Retinal pigment epithelial cell (primary cell): ENCODE measurements at regions not wholly inside any gene's neighbourhood (a gene's known extent, or its start where the extent isn't known, plus 50 kb on each side); places are given as distances from the start of the nearest gene placed in this dataset.
"Not testable (repeated sequence)": the region's sequence is repeated elsewhere in the genome, so short reads cannot be mapped to it uniquely, and the experiment has no call there.

Experiments
- DNase-seq: peaks from one replicate; pipeline ENCODE4 v3.0.0-alpha.2; 2010; ENCODE audit warnings: low read depth
- H3K4me3 ChIP-seq: 2 replicates; pipeline ENCODE4 v1.5.1; 2011; ENCODE audit warnings: mild to moderate bottlenecking, low read length, control low read depth, moderate library complexity
- TF ChIP-seq, protein P1 (sequence below): conservative IDR thresholded peaks from 2 replicates; pipeline ENCODE4 v1.5.1; 2011; ENCODE audit warnings: low read depth, low read length, control low read depth, inconsistent platforms

DNA sequence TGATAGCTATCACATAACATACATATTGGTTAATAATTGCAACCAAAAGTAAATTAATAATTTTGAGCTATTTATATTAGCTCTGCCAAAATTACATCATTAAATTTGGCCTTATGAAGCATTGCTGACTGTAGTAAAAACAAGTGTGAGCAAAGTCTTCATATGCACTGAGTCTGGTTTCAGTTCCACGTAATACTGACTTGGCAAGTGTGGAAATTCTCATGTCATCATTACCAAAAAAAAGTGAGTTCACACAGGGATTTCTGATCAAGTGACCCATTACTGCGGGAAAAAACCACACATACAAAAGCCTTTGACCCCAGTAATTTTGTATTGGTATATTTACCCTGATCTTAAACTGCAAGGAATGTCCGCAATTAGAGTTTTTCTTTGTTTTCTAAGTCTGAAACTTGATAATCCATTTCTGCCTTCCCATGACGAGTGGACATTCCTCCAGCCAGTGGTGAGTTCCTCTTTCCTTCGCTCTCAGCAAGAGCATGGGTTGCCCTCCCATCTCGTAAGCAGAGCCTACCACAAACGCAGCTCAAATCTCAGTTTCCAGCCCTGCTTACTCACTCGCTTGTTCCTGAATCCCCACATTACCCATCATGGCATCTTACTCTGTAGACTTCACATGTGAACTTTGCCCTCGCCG is 220.2 kb upstream of the DMRT1 start:
- TF ChIP-seq, protein P1, sequence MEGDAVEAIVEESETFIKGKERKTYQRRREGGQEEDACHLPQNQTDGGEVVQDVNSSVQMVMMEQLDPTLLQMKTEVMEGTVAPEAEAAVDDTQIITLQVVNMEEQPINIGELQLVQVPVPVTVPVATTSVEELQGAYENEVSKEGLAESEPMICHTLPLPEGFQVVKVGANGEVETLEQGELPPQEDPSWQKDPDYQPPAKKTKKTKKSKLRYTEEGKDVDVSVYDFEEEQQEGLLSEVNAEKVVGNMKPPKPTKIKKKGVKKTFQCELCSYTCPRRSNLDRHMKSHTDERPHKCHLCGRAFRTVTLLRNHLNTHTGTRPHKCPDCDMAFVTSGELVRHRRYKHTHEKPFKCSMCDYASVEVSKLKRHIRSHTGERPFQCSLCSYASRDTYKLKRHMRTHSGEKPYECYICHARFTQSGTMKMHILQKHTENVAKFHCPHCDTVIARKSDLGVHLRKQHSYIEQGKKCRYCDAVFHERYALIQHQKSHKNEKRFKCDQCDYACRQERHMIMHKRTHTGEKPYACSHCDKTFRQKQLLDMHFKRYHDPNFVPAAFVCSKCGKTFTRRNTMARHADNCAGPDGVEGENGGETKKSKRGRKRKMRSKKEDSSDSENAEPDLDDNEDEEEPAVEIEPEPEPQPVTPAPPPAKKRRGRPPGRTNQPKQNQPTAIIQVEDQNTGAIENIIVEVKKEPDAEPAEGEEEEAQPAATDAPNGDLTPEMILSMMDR: no peak
- peak; percentile 55 for DNase-seq

DNA sequence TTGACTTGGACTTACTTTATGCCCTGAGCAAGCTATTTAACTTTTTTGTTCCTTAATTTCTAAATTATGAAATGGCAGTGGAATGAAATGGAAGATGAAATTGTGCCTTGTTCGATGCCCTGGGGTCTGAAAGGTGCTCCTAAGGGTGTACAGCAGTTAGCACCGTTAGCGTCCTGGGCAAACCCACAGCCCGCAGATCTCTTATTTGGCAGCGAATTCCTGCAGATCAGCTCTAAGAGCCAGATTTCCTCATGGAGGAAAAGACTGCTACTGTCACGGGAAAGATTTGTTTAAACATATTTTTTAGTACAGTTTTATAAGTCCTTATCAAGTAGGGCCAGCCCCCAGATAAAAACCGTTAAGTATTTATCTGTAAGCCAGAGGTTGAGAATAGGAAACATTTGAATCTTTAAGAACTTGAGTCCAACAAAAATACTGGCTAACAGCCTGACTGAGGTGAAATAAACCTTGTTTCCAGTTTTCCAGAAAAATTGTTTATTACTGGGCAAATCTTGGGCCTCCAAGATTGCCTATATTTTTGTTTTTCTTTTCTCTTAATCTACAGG is 216.5 kb upstream of the DMRT1 start:
- no peak overlapping the region for H3K4me3 ChIP-seq
- TF ChIP-seq, protein P1: no peak
- DNase-seq: no peak

More for the DNA sequence above, 220.2 kb upstream of the DMRT1 start:
- no peak overlapping the region for H3K4me3 ChIP-seq

DNA sequence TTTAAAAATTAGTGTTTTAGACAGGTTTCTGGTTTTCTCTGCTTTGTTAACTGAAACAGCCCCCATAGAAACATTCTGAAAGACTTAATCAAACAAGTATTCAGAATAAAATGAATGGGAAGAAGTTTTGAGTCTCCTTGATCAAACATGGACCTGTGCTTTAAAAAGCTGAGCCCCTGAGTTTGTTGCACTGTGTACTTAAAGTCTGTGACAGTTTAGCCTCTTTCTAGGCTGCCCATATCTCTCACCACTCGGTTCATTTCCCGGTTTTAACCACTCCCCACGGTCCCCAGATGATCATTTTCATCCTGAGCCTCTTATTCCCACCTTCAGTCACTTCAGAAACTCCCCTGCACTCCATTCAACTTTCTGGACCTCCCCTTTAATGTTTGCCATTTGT is 215.9 kb upstream of the DMRT1 start:
- no peak overlapping the region for H3K4me3 ChIP-seq
- no peak for DNase-seq
- TF ChIP-seq, protein P1: no peak

GRCh38 chr9:626114-626513 is 215.4 kb upstream of the DMRT1 start:
- not testable (repeated sequence) for DNase-seq, H3K4me3 ChIP-seq

- DNase-seq: no peak
- H3K4me3 ChIP-seq: no peak overlapping the region
- TF ChIP-seq, protein P1: no peak
These were observed 214.9 kb upstream of the DMRT1 start for GRCh38 chr9:626596-626995.

DNA sequence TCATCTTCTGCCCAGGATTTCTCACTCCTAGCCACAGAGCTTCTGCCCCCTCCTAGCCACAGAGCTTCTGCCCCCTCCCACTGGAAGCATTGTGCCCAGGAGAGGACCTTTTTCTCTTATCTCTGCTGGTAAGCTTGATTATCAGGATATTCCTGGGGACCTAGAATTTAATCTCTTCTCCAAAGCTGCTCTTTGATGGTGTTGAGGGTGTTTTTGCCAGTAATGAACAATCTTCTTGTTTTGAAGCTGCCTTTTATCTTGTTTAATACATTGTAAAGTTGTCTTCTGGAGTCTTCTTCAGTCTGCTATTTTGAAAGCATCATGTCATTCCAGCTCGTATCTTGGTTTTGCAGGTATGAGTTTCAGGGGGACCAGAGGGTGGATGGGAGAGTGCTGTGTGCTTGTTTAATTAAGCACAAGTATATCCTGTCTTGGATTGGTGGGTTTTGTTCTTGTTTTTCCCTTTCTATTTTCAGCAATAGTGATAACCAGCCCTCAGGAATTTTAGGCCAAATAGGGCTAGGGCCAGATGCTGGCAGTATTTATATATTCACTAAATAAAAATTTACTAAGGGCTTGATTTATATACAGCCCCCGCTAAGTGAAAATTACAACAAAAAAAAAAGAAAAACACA is 214.0 kb upstream of the DMRT1 start:
- no peak overlapping the region for H3K4me3 ChIP-seq
- no peak for DNase-seq
- TF ChIP-seq, protein P1: no peak

- TF ChIP-seq, protein P1: no peak
- no peak overlapping the region for H3K4me3 ChIP-seq
- DNase-seq: no peak
These were observed 212.4 kb upstream of the DMRT1 start for GRCh38 chr9:629146-629545.
